HCT116 (cell line): ENCODE measurements at regions not wholly inside any gene's neighbourhood (a gene's known extent, or its start where the extent isn't known, plus 50 kb on each side); places are given as distances from the start of the nearest gene placed in this dataset.

Experiments used
- ATAC-seq: fragments of 200-7000 bp; cut with Tn5 transposase; 2 replicates; pipeline ENCODE4 v1.9.1; 2020; ENCODE audit warnings: mild to moderate bottlenecking, moderate library complexity
- BruUV-seq: library from RNA; stranded (reverse); fragments of 400-500 nt; replicated peaks from 2 replicates; lab custom pipeline; 2021; lab: Mats Ljungman, UMichigan
- CTCF ChIA-PET: fragments of 300-600 bp; sonication (Branson Sonifier 250); formaldehyde crosslinking; loops from one replicate; lab custom pipeline; 2021; ENCODE audit warnings: antibody characterized with exemption; lab: Charles Lee
- POLR2A ChIA-PET: fragments of 300-600, 350-600 bp; sonication (Branson Sonifier 250); formaldehyde crosslinking; loops from one replicate; lab custom pipeline; 2021; ENCODE audit warnings: antibody characterized with exemption; lab: Charles Lee
- RAD21 ChIA-PET, 2 experiments: fragments of 300-600 bp; sonication (Branson Sonifier 250); formaldehyde crosslinking; loops; one replicate each; lab custom pipeline; 2023; ENCODE audit warnings: low total read pairs in 2 of 2; ENCODE audit not compliant: uncharacterized antibody in 2 of 2, unreplicated experiment in 2 of 2, low non-redundant PET in 1 of 2; lab: Charles Lee
- DNase-seq: peaks from one replicate; pipeline ENCODE4 v3.0.0-alpha.2; 2010; ENCODE audit warnings: low read depth, low spot score
- H2AFZ ChIP-seq: fragments of 200-600 bp; shearing (Covaris generic), sonication (generic); 2 replicates; pipeline ENCODE4 v1.6.1; 2017; ENCODE audit warnings: low read depth, mixed run types, mixed read lengths, antibody characterized with exemption, low read length; ENCODE audit not compliant: poor library complexity, severe bottlenecking
- H3K27ac ChIP-seq: 2 replicates; pipeline ENCODE4 v1.5.1; 2012; ENCODE audit warnings: low read depth, low read length
- H3K27me3 ChIP-seq: fragments of 200-600 bp; sonication (generic); 2 replicates; pipeline ENCODE4 v1.6.1; 2016; ENCODE audit warnings: mixed run types, low read length, mixed read lengths; ENCODE audit not compliant: insufficient read depth
- H3K36me3 ChIP-seq, 2 experiments: fragments of 200-500 bp in 1 of 2; fragments of 200-600 bp in 1 of 2; sonication (Bioruptor generic) in 1 of 2; sonication (generic) in 1 of 2; 2 replicates each; pipeline versions ENCODE4 v1.5.1 to v1.6.1; 2014 to 2016; ENCODE audit warnings: low read length in 2 of 2, inconsistent platforms in 1 of 2, mixed read lengths in 1 of 2, mixed run types in 1 of 2; ENCODE audit not compliant: insufficient read depth in 2 of 2, control insufficient read depth in 1 of 2
- H3K4me1 ChIP-seq, 2 experiments: fragments of 200-600 bp in 1 of 2; sonication (generic) in 1 of 2; 2 replicates each; pipeline versions ENCODE4 v1.5.1 to v1.6.1; 2012 to 2017; ENCODE audit warnings: low read length in 2 of 2, inconsistent platforms in 1 of 2, mild to moderate bottlenecking in 1 of 2, mixed read lengths in 1 of 2, mixed run types in 1 of 2, moderate library complexity in 1 of 2; ENCODE audit not compliant: insufficient read depth in 2 of 2, control insufficient read depth in 1 of 2
- H3K4me2 ChIP-seq: fragments of 200-600 bp; sonication (generic); 2 replicates; pipeline ENCODE4 v1.6.1; 2017; ENCODE audit warnings: mixed run types, low read length, mixed read lengths
- H3K4me3 ChIP-seq, 2 experiments: fragments of 200-600 bp in 1 of 2; sonication (generic) in 1 of 2; replicated peaks in 1 of 2; 2 replicates each; pipeline ENCODE4 v1.5.1; 2011 to 2016; ENCODE audit warnings: low read length in 2 of 2, control low read depth in 1 of 2, low read depth in 1 of 2, mild to moderate bottlenecking in 1 of 2, mixed read lengths in 1 of 2, mixed run types in 1 of 2
- H3K79me2 ChIP-seq: fragments of 200-600 bp; sonication (generic); 2 replicates; pipeline ENCODE4 v1.6.1; 2017; ENCODE audit warnings: mild to moderate bottlenecking, mixed run types, low read length, moderate library complexity, mixed read lengths; ENCODE audit not compliant: insufficient read depth
- H3K9ac ChIP-seq: fragments of 200-600 bp; sonication (generic); 2 replicates; pipeline ENCODE4 v1.6.1; 2016; ENCODE audit warnings: low read length, mixed read lengths
- H3K9me2 ChIP-seq: fragments of 200-600 bp; sonication (generic), shearing (Covaris generic); 2 replicates; pipeline ENCODE4 v1.6.1; 2017; ENCODE audit warnings: mixed run types, mild to moderate bottlenecking, moderate library complexity; ENCODE audit not compliant: insufficient read depth
- H3K9me3 ChIP-seq, 2 experiments: fragments of 200-500 bp in 1 of 2; fragments of 200-600 bp in 1 of 2; sonication (Bioruptor generic) in 1 of 2; sonication (generic) in 1 of 2; 2 replicates each; pipeline ENCODE4 v1.6.1; 2014 to 2017; ENCODE audit warnings: low read length in 2 of 2, mixed read lengths in 2 of 2, inconsistent platforms in 1 of 2, low read depth in 1 of 2, mild to moderate bottlenecking in 1 of 2, mixed run types in 1 of 2, moderate library complexity in 1 of 2; ENCODE audit not compliant: control insufficient read depth in 1 of 2, insufficient read depth in 1 of 2
- H4K20me1 ChIP-seq: fragments of 200-600 bp; sonication (generic), shearing (Covaris generic); 2 replicates; pipeline ENCODE4 v1.6.1; 2017; ENCODE audit warnings: mixed run types, mild to moderate bottlenecking, moderate library complexity; ENCODE audit not compliant: insufficient read depth
- CBX3 ChIP-seq: IDR thresholded peaks from 2 replicates; pipeline ENCODE4 v1.6.1; 2012; ENCODE audit warnings: low read depth
- CEBPB ChIP-seq: IDR thresholded peaks from 2 replicates; pipeline ENCODE4 v1.6.1; 2012; ENCODE audit warnings: low read depth
- EZH2 ChIP-seq: fragments of 200-600 bp; sonication (generic); IDR thresholded peaks from 2 replicates; pipeline ENCODE4 v1.6.1; 2017; ENCODE audit warnings: antibody characterized with exemption, mixed run types
- EZH2phosphoT487 ChIP-seq: fragments of 200-600 bp; IDR thresholded peaks from 2 replicates; pipeline ENCODE4 v1.6.1; 2018; ENCODE audit warnings: antibody characterized with exemption, borderline replicate concordance
- MAX ChIP-seq: IDR thresholded peaks from 2 replicates; pipeline ENCODE4 v1.6.1; 2012
- POLR2A ChIP-seq: IDR thresholded peaks from 2 replicates; pipeline ENCODE4 v1.7.0; 2011; ENCODE audit warnings: borderline replicate concordance; ENCODE audit not compliant: insufficient read depth, insufficient read length; ENCODE audit errors: extremely low read depth
- POLR2AphosphoS5 ChIP-seq: IDR thresholded peaks from 2 replicates; pipeline ENCODE4 v1.6.1; 2011; ENCODE audit warnings: mild to moderate bottlenecking, low read depth, low read length, moderate library complexity
- REST ChIP-seq: IDR thresholded peaks from 2 replicates; pipeline ENCODE4 v1.6.1; 2012; ENCODE audit warnings: low read depth
- SP1 ChIP-seq: IDR thresholded peaks from 2 replicates; pipeline ENCODE4 v1.6.1; 2012; ENCODE audit warnings: low read depth
- TCF7L2 ChIP-seq: IDR thresholded peaks from 2 replicates; pipeline ENCODE4 v1.7.0; 2011; ENCODE audit warnings: borderline replicate concordance, inconsistent platforms; ENCODE audit not compliant: insufficient read depth, insufficient read length; ENCODE audit errors: extremely low read depth
- ZBTB33 ChIP-seq: IDR thresholded peaks from 2 replicates; pipeline ENCODE4 v1.6.1; 2011; ENCODE audit warnings: mild to moderate bottlenecking, low read length, moderate library complexity; ENCODE audit not compliant: insufficient replicate concordance; ENCODE audit errors: extremely low read depth
- ZFX ChIP-seq: fragments of 450-650 bp; IDR thresholded peaks from 2 replicates; pipeline ENCODE4 v1.6.1; 2017
- ZNF274 ChIP-seq: fragments of 200-500 bp; sonication (Bioruptor generic); IDR thresholded peaks from 2 replicates; pipeline ENCODE4 v1.6.1; 2014; ENCODE audit warnings: mild to moderate bottlenecking, low read depth, low read length, inconsistent platforms
- intact Hi-C: fragments of 100-400 bp; cut with micrococcal nuclease; formaldehyde crosslinking; loops from 2 replicates; pipeline ENCODE4 v1.10.0; 2022
- TF ChIP-seq, protein P1 (sequence below), 3 experiments: fragments of 200-600 bp in 1 of 3; sonication (generic) in 1 of 3; IDR thresholded peaks in 2 of 3; conservative IDR thresholded peaks in 1 of 3; 2 replicates each; pipeline ENCODE4 v1.5.1; 2012 to 2017; ENCODE audit warnings: low read depth in 2 of 3, low read length in 2 of 3, antibody characterized with exemption in 1 of 3, borderline replicate concordance in 1 of 3, control low read depth in 1 of 3, mild to moderate bottlenecking in 1 of 3, mixed read lengths in 1 of 3, mixed run types in 1 of 3, moderate library complexity in 1 of 3; ENCODE audit not compliant: insufficient read depth in 1 of 3
- TF ChIP-seq, protein P2 (sequence below): IDR thresholded peaks from 2 replicates; pipeline ENCODE4 v1.6.1; 2012

- no peak for ATAC-seq
- H3K9me3 ChIP-seq: no peaks in the 10 kb centered on the region
- intact Hi-C loops: no loop called here
- H3K4me2 ChIP-seq: no peak overlapping the region
- H3K9ac ChIP-seq: no peak overlapping the region
- CTCF ChIA-PET: interaction anchor here (1.0 to 2.3 kb wide), 2 partner anchors 8 to 11 kb away, joined by 3 to 9 read pairs; no protein-coding TSS in a partner anchor
- no peak overlapping the region for H3K4me3 ChIP-seq
- no peaks in the 10 kb centered on the region for H3K79me2 ChIP-seq
- no peaks in the 10 kb centered on the region for H3K9me2 ChIP-seq
- POLR2A ChIA-PET: no interaction called here
- no peak for TF ChIP-seq CBX3
- TF ChIP-seq EZH2: no peak
- no peak for TF ChIP-seq SP1
- TF ChIP-seq REST: no peak
- TF ChIP-seq ZBTB33: no peak
- TF ChIP-seq, protein P1, sequence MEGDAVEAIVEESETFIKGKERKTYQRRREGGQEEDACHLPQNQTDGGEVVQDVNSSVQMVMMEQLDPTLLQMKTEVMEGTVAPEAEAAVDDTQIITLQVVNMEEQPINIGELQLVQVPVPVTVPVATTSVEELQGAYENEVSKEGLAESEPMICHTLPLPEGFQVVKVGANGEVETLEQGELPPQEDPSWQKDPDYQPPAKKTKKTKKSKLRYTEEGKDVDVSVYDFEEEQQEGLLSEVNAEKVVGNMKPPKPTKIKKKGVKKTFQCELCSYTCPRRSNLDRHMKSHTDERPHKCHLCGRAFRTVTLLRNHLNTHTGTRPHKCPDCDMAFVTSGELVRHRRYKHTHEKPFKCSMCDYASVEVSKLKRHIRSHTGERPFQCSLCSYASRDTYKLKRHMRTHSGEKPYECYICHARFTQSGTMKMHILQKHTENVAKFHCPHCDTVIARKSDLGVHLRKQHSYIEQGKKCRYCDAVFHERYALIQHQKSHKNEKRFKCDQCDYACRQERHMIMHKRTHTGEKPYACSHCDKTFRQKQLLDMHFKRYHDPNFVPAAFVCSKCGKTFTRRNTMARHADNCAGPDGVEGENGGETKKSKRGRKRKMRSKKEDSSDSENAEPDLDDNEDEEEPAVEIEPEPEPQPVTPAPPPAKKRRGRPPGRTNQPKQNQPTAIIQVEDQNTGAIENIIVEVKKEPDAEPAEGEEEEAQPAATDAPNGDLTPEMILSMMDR (IDR thresholded peaks at IDR 0.05 in 2 of 3, conservative IDR thresholded peaks at IDR 0.05 in 1 of 3; ENCODE audit: borderline replicate concordance in 1 of 3, insufficient read depth in 1 of 3, low read depth in 2 of 3, low read length in 2 of 3): no peak
- TF ChIP-seq ZNF274: no peak
- TF ChIP-seq POLR2A: no peak
- TF ChIP-seq ZFX: no peak
- TF ChIP-seq EZH2phosphoT487: no peak
- no peak for TF ChIP-seq POLR2AphosphoS5
- TF ChIP-seq MAX: no peak
- no peak for TF ChIP-seq TCF7L2
- no peak for TF ChIP-seq CEBPB
- TF ChIP-seq, protein P2, sequence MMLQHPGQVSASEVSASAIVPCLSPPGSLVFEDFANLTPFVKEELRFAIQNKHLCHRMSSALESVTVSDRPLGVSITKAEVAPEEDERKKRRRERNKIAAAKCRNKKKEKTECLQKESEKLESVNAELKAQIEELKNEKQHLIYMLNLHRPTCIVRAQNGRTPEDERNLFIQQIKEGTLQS: no peak
- H3K27me3 ChIP-seq: no peaks in the 10 kb centered on the region
- H3K27ac ChIP-seq: no peak overlapping the region
- DNase-seq: no peak
- H4K20me1 ChIP-seq: no peaks in the 10 kb centered on the region
- no peaks in the 10 kb centered on the region for H3K36me3 ChIP-seq
- RAD21 ChIA-PET: no interaction called here
- no peaks in the 10 kb centered on the region for H3K4me1 ChIP-seq
- H2AFZ ChIP-seq: no peak overlapping the region
- no TSS peak for BruUV-seq
Measured at GRCh38 chr4:86487738-86488348, 106.3 kb upstream of the PTPN13 start.
